ENCODE measurements at regions not wholly inside any gene's neighbourhood (a gene's known extent, or its start where the extent isn't known, plus 50 kb on each side); places are given as distances from the start of the nearest gene placed in this dataset.

- no peaks in the 10 kb centered on the region for H3K27me3 ChIP-seq (ENCODE audit: insufficient read depth, low read length)
- Mint-ChIP-seq H3K36me3 (ENCODE audit: insufficient read depth in 1 of 3, low read depth in 3 of 3) (no peaks in the 10 kb centered on the region), H3K27ac (no peak overlapping the region), H3K4me3 (no peak overlapping the region), H3K4me1 (peaks cover 3 to 5% of the 10 kb centered on the region in 2 experiments; a peak in 3 of 4 replicates), H3K27me3 (ENCODE audit: low read depth) (no peaks in the 10 kb centered on the region), H3K9me3 (no peaks in the 10 kb centered on the region)
- H3K4me1 ChIP-seq (ENCODE audit: insufficient read depth, low read length): no peaks in the 10 kb centered on the region
- no peak overlapping the region for H4K8ac ChIP-seq (replicated peaks; ENCODE audit: insufficient read length, low read depth, low read length)
- no peak overlapping the region for H2BK15ac ChIP-seq (ENCODE audit: low read depth, low read length)
- no CpG with 5 or more reads among the region's 5 CpGs for WGBS (ENCODE audit: extremely low coverage, insufficient read length, low lambda C conversion rate)
- H4K20me1 ChIP-seq (ENCODE audit: control insufficient read depth, insufficient read depth, insufficient read length): no peaks in the 10 kb centered on the region
- no peak overlapping the region for H2BK12ac ChIP-seq (ENCODE audit: insufficient read length, low read depth, low read length)
- TF ChIP-seq, protein P1, sequence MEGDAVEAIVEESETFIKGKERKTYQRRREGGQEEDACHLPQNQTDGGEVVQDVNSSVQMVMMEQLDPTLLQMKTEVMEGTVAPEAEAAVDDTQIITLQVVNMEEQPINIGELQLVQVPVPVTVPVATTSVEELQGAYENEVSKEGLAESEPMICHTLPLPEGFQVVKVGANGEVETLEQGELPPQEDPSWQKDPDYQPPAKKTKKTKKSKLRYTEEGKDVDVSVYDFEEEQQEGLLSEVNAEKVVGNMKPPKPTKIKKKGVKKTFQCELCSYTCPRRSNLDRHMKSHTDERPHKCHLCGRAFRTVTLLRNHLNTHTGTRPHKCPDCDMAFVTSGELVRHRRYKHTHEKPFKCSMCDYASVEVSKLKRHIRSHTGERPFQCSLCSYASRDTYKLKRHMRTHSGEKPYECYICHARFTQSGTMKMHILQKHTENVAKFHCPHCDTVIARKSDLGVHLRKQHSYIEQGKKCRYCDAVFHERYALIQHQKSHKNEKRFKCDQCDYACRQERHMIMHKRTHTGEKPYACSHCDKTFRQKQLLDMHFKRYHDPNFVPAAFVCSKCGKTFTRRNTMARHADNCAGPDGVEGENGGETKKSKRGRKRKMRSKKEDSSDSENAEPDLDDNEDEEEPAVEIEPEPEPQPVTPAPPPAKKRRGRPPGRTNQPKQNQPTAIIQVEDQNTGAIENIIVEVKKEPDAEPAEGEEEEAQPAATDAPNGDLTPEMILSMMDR (conservative IDR thresholded peaks at IDR 0.05): no peak
- DNase-seq: no peak
- H3K23me2 ChIP-seq (ENCODE audit: insufficient read length, low read depth, low read length, poor library complexity, severe bottlenecking): no peaks in the 10 kb centered on the region
- no peaks in the 10 kb centered on the region; the same call in 1 of the 2 replicates for H3K79me2 ChIP-seq (ENCODE audit: insufficient read depth, low read length)
- H3K9ac ChIP-seq (ENCODE audit: extremely low read depth, insufficient read length, low read length): no peak overlapping the region
- no peak overlapping the region for H3K56ac ChIP-seq (ENCODE audit: insufficient read length, low read depth, low read length)
- H4K5ac ChIP-seq (ENCODE audit: insufficient read length, low read depth, low read length): no peak overlapping the region
- no peak overlapping the region for H3K23ac ChIP-seq (ENCODE audit: insufficient read length, low read depth, low read length)
- H3T11ph ChIP-seq (ENCODE audit: low read length): no peak overlapping the region
- H3K4me2 ChIP-seq (ENCODE audit: insufficient read depth, insufficient read length, low read length): no peak overlapping the region
- no peak overlapping the region for H3K4ac ChIP-seq (ENCODE audit: low read depth, low read length)
- H2BK20ac ChIP-seq (ENCODE audit: low read depth, low read length, poor library complexity, severe bottlenecking): no peak overlapping the region
- no peak overlapping the region for H2BK5ac ChIP-seq (ENCODE audit: insufficient read length, low read length)
- H3K9me3 ChIP-seq (ENCODE audit: control insufficient read depth, low read depth, low read length): no peaks in the 10 kb centered on the region
- H3K79me1 ChIP-seq (ENCODE audit: insufficient read depth, low read depth, low read length, poor library complexity, severe bottlenecking): no peaks in the 10 kb centered on the region
- no peak overlapping the region for H3K14ac ChIP-seq (ENCODE audit: insufficient read depth, low read length)
- H2BK120ac ChIP-seq (ENCODE audit: low read depth, low read length, poor library complexity, severe bottlenecking): no peak overlapping the region
- H2AFZ ChIP-seq (ENCODE audit: low read length): no peak overlapping the region
- no peak overlapping the region for H3K27ac ChIP-seq (ENCODE audit: insufficient read length, low read depth, low read length)
- no peak overlapping the region for H2AK5ac ChIP-seq (ENCODE audit: insufficient read length, low read length)
- H3K18ac ChIP-seq (ENCODE audit: insufficient read length, low read depth, low read length): no peak overlapping the region
- no peak overlapping the region for H4K91ac ChIP-seq (ENCODE audit: insufficient read length, low read depth, low read length)
These were observed 50.9 kb upstream of the EP300 start for GRCh38 chr22:41041532-41041931.

Measured in H9 (cell line).